ENCODE measurements at regions not wholly inside any gene's neighbourhood (a gene's known extent, or its start where the extent isn't known, plus 50 kb on each side); places are given as distances from the start of the nearest gene placed in this dataset.
A peak's percentile ranks its signal among the peaks of the same experiment; 100 is the strongest.
"Not testable (repeated sequence)": the region's sequence is repeated elsewhere in the genome, so short reads cannot be mapped to it uniquely, and the experiment has no call there.

GRCh38 chrX:89973248-89973647, 51.5 kb downstream of the TGIF2LX start:
- 95 to 100% methylated on average over 1 of the region's 2 CpGs for WGBS, 2 donors
- H3K4me3 ChIP-seq (ENCODE audit: low read length in 2 of 2); DNase-seq; H3K27me3 ChIP-seq (ENCODE audit: control insufficient read depth in 1 of 2, insufficient read depth in 2 of 2, low read length in 1 of 2); ATAC-seq (ENCODE audit: low FRiP score); H3K4me1 ChIP-seq (ENCODE audit: control insufficient read depth in 1 of 2, insufficient read depth in 2 of 2, low read length in 2 of 2); H3K9me3 ChIP-seq (ENCODE audit: control insufficient read depth, low read length); intact Hi-C loops (cut with DNase I); H3K36me3 ChIP-seq (ENCODE audit: control insufficient read depth in 1 of 2, insufficient read depth in 2 of 2, low read length in 1 of 2); H3K27ac ChIP-seq (ENCODE audit: low read depth in 1 of 2, low read length in 2 of 2): not testable (repeated sequence)

GRCh38 chrX:90012395-90012794, 90.7 kb downstream of the TGIF2LX start:
- 15 to 24% methylated on average over 2 of the region's 2 CpGs for WGBS, 2 donors
- intact Hi-C loops (cut with DNase I): no loop called here
- Histone ChIP-seq H3K9me3 (ENCODE audit: control insufficient read depth, low read length) (no peaks in the 10 kb centered on the region), H3K27me3 (ENCODE audit: control insufficient read depth in 1 of 2, insufficient read depth in 2 of 2, low read length in 1 of 2) (no peaks in the 10 kb centered on the region), H3K4me3 (ENCODE audit: low read length in 2 of 2) (no peak overlapping the region), H3K36me3 (ENCODE audit: control insufficient read depth in 1 of 2, insufficient read depth in 2 of 2, low read length in 1 of 2) (no peaks in the 10 kb centered on the region), H3K4me1 (ENCODE audit: control insufficient read depth in 1 of 2, insufficient read depth in 2 of 2, low read length in 2 of 2) (no peaks in the 10 kb centered on the region), H3K27ac (ENCODE audit: low read depth in 1 of 2, low read length in 2 of 2) (no peak overlapping the region)
- ATAC-seq (ENCODE audit: low FRiP score): no peak
- DNase-seq: no peak

- WGBS, 2 donors: 68 to 87% methylated on average over 1 of the region's 1 CpG
- Histone ChIP-seq H3K4me1 (ENCODE audit: control insufficient read depth in 1 of 2, insufficient read depth in 2 of 2, low read length in 2 of 2) (no peaks in the 10 kb centered on the region), H3K4me3 (ENCODE audit: low read length in 2 of 2) (no peak overlapping the region), H3K27ac (ENCODE audit: low read depth in 1 of 2, low read length in 2 of 2) (no peak overlapping the region), H3K27me3 (ENCODE audit: control insufficient read depth in 1 of 2, insufficient read depth in 2 of 2, low read length in 1 of 2) (no peaks in the 10 kb centered on the region), H3K9me3 (ENCODE audit: control insufficient read depth, low read length) (no peaks in the 10 kb centered on the region), H3K36me3 (ENCODE audit: control insufficient read depth in 1 of 2, insufficient read depth in 2 of 2, low read length in 1 of 2) (no peaks in the 10 kb centered on the region)
- no peak for ATAC-seq (ENCODE audit: low FRiP score)
- no peak for DNase-seq
- intact Hi-C loops (cut with DNase I): no loop called here
These were observed 105.0 kb downstream of the TGIF2LX start for GRCh38 chrX:90026730-90027129.

- H3K4me3 ChIP-seq (ENCODE audit: low read length in 2 of 2): no peak overlapping the region
- H3K27me3 ChIP-seq (ENCODE audit: control insufficient read depth in 1 of 2, insufficient read depth in 2 of 2, low read length in 1 of 2): no peaks in the 10 kb centered on the region
- no peaks in the 10 kb centered on the region for H3K9me3 ChIP-seq (ENCODE audit: control insufficient read depth, low read length)
- ATAC-seq (ENCODE audit: low FRiP score) (no peak), DNase-seq (peak in 1 of 2 donors; percentile 58)
- H3K36me3 ChIP-seq (ENCODE audit: control insufficient read depth in 1 of 2, insufficient read depth in 2 of 2, low read length in 1 of 2): no peaks in the 10 kb centered on the region
- no peak overlapping the region for H3K27ac ChIP-seq (ENCODE audit: low read depth in 1 of 2, low read length in 2 of 2)
- 93 to 96% methylated on average over 25 of the region's 25 CpGs for WGBS, 2 donors
- intact Hi-C loops (cut with DNase I): no loop called here
- H3K4me1 ChIP-seq (ENCODE audit: control insufficient read depth in 1 of 2, insufficient read depth in 2 of 2, low read length in 2 of 2): no peaks in the 10 kb centered on the region
These were observed 119.1 kb downstream of the TGIF2LX start for GRCh38 chrX:90040807-90041206.
